ENCODE measurements at regions not wholly inside any gene's neighbourhood (a gene's known extent, or its start where the extent isn't known, plus 50 kb on each side); places are given as distances from the start of the nearest gene placed in this dataset.

- ChIA-PET CTCF (interaction anchor here (0.9 kb wide), 1 partner anchor 20 kb away, joined by 5 read pairs; no protein-coding TSS in a partner anchor), POLR2A (no interaction called here)
- Histone ChIP-seq H3K4me3 (ENCODE audit: low read depth, low read length) (no peak overlapping the region), H3K9me3 (ENCODE audit: control insufficient read depth, insufficient read depth, low read depth, low read length) (no peaks in the 10 kb centered on the region), H3K36me3 (ENCODE audit: control insufficient read depth in 2 of 2, insufficient read depth in 1 of 2, low read length in 2 of 2) (no peaks in the 10 kb centered on the region), H3K4me1 (ENCODE audit: control insufficient read depth, insufficient read depth, low read length) (no peaks in the 10 kb centered on the region), H3K27ac (ENCODE audit: extremely low read depth, low read depth, low read length) (no peak overlapping the region)
- TF ChIP-seq ZNF302 (tag by site-specific recombination; IDR thresholded peaks at IDR 0.05; ENCODE audit: low read depth), result no peak
Measured at GRCh38 chr10:62573929-62574328, 199.8 kb downstream of the ZNF365 start.

- Histone ChIP-seq H3K4me3 (ENCODE audit: low read depth, low read length) (no peak overlapping the region), H3K4me1 (ENCODE audit: control insufficient read depth, insufficient read depth, low read length) (no peaks in the 10 kb centered on the region), H3K9me3 (ENCODE audit: control insufficient read depth, insufficient read depth, low read depth, low read length) (no peaks in the 10 kb centered on the region), H3K36me3 (ENCODE audit: control insufficient read depth in 2 of 2, insufficient read depth in 1 of 2, low read length in 2 of 2) (no peaks in the 10 kb centered on the region), H3K27ac (ENCODE audit: extremely low read depth, low read depth, low read length) (no peak overlapping the region)
- no peak for TF ChIP-seq ZIC2 (tag by site-specific recombination; IDR thresholded peaks at IDR 0.05)
- TF ChIP-seq ZNF670 (tag by site-specific recombination; IDR thresholded peaks at IDR 0.05; ENCODE audit: low read depth), result no peak
- TF ChIP-seq HOXD13 (CRISPR knock-in tag; IDR thresholded peaks at IDR 0.05; ENCODE audit: borderline replicate concordance), result no peak
- TF ChIP-seq INSM2 (tag by site-specific recombination; IDR thresholded peaks at IDR 0.05), result no peak
- TF ChIP-seq ZBTB6 (tag by site-specific recombination; IDR thresholded peaks at IDR 0.05), result no peak
- CTCF ChIA-PET, result interaction anchor here (1.0 kb wide), 1 partner anchor 582 kb away, joined by 4 read pairs; no protein-coding TSS in a partner anchor
- POLR2A ChIA-PET, result no interaction called here
Measured at GRCh38 chr10:62577076-62577475, 202.9 kb downstream of the ZNF365 start.

GRCh38 chr10:62577666-62578291 lies 203.6 kb downstream of the ZNF365 start:
- Histone ChIP-seq H3K36me3 (ENCODE audit: control insufficient read depth in 2 of 2, insufficient read depth in 1 of 2, low read length in 2 of 2) (no peaks in the 10 kb centered on the region), H3K9me3 (ENCODE audit: control insufficient read depth, insufficient read depth, low read depth, low read length) (no peaks in the 10 kb centered on the region), H3K27ac (ENCODE audit: extremely low read depth, low read depth, low read length) (no peak overlapping the region), H3K4me3 (ENCODE audit: low read depth, low read length) (no peak overlapping the region), H3K4me1 (ENCODE audit: control insufficient read depth, insufficient read depth, low read length) (no peaks in the 10 kb centered on the region)
- POLR2A ChIA-PET, result no interaction called here
- CTCF ChIA-PET, result interaction anchor here (1.0 kb wide), 1 partner anchor 581 kb away, joined by 4 read pairs; no protein-coding TSS in a partner anchor
- TF ChIP-seq GLI2 (tag by site-specific recombination; IDR thresholded peaks at IDR 0.05; ENCODE audit: borderline replicate concordance, low read depth), result no peak
- no peak for TF ChIP-seq ZSCAN16 (tag by site-specific recombination; IDR thresholded peaks at IDR 0.05)
- no peak for TF ChIP-seq ZNF791 (tag by site-specific recombination; IDR thresholded peaks at IDR 0.05)
- TF ChIP-seq ZNF701 (tag by site-specific recombination; IDR thresholded peaks at IDR 0.05), result no peak
- no peak for TF ChIP-seq ZNF544 (tag by site-specific recombination; IDR thresholded peaks at IDR 0.05)
- no peak for TF ChIP-seq ZBTB49 (tag by site-specific recombination; IDR thresholded peaks at IDR 0.05; ENCODE audit: low read depth)
- TF ChIP-seq ZNF623 (tag by site-specific recombination; IDR thresholded peaks at IDR 0.05), result no peak
- no peak for TF ChIP-seq MYNN (tag by site-specific recombination; IDR thresholded peaks at IDR 0.05; ENCODE audit: borderline replicate concordance)
- no peak for TF ChIP-seq ZBTB7A (tag by site-specific recombination; IDR thresholded peaks at IDR 0.05; ENCODE audit: low read depth)
- TF ChIP-seq ZIC2 (tag by site-specific recombination; IDR thresholded peaks at IDR 0.05), result no peak
- TF ChIP-seq ZNF2 (tag by site-specific recombination; IDR thresholded peaks at IDR 0.05), result no peak
- no peak for TF ChIP-seq ZNF843 (tag by site-specific recombination; IDR thresholded peaks at IDR 0.05)
- TF ChIP-seq GLIS1 (tag by site-specific recombination; IDR thresholded peaks at IDR 0.05), result no peak
- no peak for TF ChIP-seq HOXD13 (CRISPR knock-in tag; IDR thresholded peaks at IDR 0.05; ENCODE audit: borderline replicate concordance)
- no peak for TF ChIP-seq ZSCAN4 (tag by site-specific recombination; IDR thresholded peaks at IDR 0.05)
- no peak for TF ChIP-seq ZNF629 (tag by site-specific recombination; IDR thresholded peaks at IDR 0.05)
- TF ChIP-seq TSHZ1 (tag by site-specific recombination; IDR thresholded peaks at IDR 0.05; ENCODE audit: borderline replicate concordance), result no peak
- no peak for TF ChIP-seq OVOL3 (tag by site-specific recombination; IDR thresholded peaks at IDR 0.05)
